OCI-LY1 (cell line): ENCODE measurements at regions not wholly inside any gene's neighbourhood (a gene's known extent, or its start where the extent isn't known, plus 50 kb on each side); places are given as distances from the start of the nearest gene placed in this dataset.

Experiments
- H2AFZ ChIP-seq: fragments of 200-600 bp; sonication (generic), shearing (Covaris generic); 2 replicates; pipeline ENCODE4 v1.6.0; 2014; ENCODE audit warnings: antibody characterized with exemption, mild to moderate bottlenecking, low read length
- H3F3A ChIP-seq: fragments of 200-600 bp; sonication (generic), shearing (Covaris generic); 2 replicates; pipeline ENCODE4 v1.6.0; 2014; ENCODE audit warnings: mild to moderate bottlenecking, antibody characterized with exemption, low read length, moderate library complexity; ENCODE audit not compliant: insufficient read depth
- H3K27ac ChIP-seq: fragments of 200-600 bp; sonication (generic); 2 replicates; pipeline ENCODE4 v1.5.1; 2014; ENCODE audit warnings: low read length, mixed run types, mild to moderate bottlenecking, low read depth; ENCODE audit not compliant: poor library complexity, severe bottlenecking
- H3K27me3 ChIP-seq: fragments of 200-600 bp; sonication (generic); 2 replicates; pipeline ENCODE4 v1.6.0; 2014; ENCODE audit warnings: antibody characterized with exemption, mild to moderate bottlenecking, low read length, moderate library complexity; ENCODE audit not compliant: insufficient read depth
- H3K36me3 ChIP-seq: fragments of 200-600 bp; sonication (generic); 2 replicates; pipeline ENCODE4 v1.6.1; 2014; ENCODE audit warnings: mild to moderate bottlenecking, antibody characterized with exemption, low read length, moderate library complexity, mixed read lengths; ENCODE audit not compliant: insufficient read depth
- H3K4me1 ChIP-seq: fragments of 200-600 bp; sonication (generic); 2 replicates; pipeline ENCODE4 v1.5.1; 2014; ENCODE audit warnings: mild to moderate bottlenecking, low read length, moderate library complexity; ENCODE audit not compliant: insufficient read depth, severe bottlenecking
- H3K4me2 ChIP-seq: fragments of 200-600 bp; sonication (generic), shearing (Covaris generic); 2 replicates; pipeline ENCODE4 v1.6.1; 2014; ENCODE audit warnings: low read length
- H3K4me3 ChIP-seq: fragments of 200-600 bp; sonication (generic); 2 replicates; pipeline ENCODE4 v1.5.1; 2014; ENCODE audit warnings: low read length, low read depth, mild to moderate bottlenecking, mixed read lengths; ENCODE audit not compliant: poor library complexity, severe bottlenecking
- H3K79me2 ChIP-seq: fragments of 200-600 bp; shearing (Covaris generic); 2 replicates; pipeline ENCODE4 v1.6.1; 2016; ENCODE audit warnings: mixed run types, low read length, mixed read lengths; ENCODE audit not compliant: insufficient read depth
- H3K9ac ChIP-seq: fragments of 200-600 bp; sonication (generic), shearing (Covaris generic); 2 replicates; pipeline ENCODE4 v1.6.1; 2014; ENCODE audit warnings: mild to moderate bottlenecking, low read length, mixed read lengths
- H3K9me2 ChIP-seq: fragments of 200-600 bp; sonication (generic), shearing (Covaris generic); 2 replicates; pipeline ENCODE4 v1.6.1; 2014; ENCODE audit warnings: low read depth, mild to moderate bottlenecking, low read length, mixed read lengths
- H3K9me3 ChIP-seq: fragments of 200-600 bp; shearing (Covaris generic); 2 replicates; pipeline ENCODE4 v1.6.1; 2014; ENCODE audit warnings: low read length, mixed read lengths
- H4K20me1 ChIP-seq: fragments of 200-600 bp; sonication (generic), shearing (Covaris generic); 2 replicates; pipeline ENCODE4 v1.6.0; 2016; ENCODE audit warnings: mild to moderate bottlenecking, low read length; ENCODE audit not compliant: insufficient read depth
- EZH2 ChIP-seq: fragments of 200-600 bp; sonication (generic), shearing (Covaris generic); IDR thresholded peaks from 2 replicates; pipeline ENCODE4 v1.8.0; 2017; ENCODE audit warnings: borderline replicate concordance, mixed run types, mild to moderate bottlenecking, antibody characterized with exemption, low read length, moderate library complexity, mixed read lengths
- TF ChIP-seq, protein P1 (sequence below): fragments of 200-600 bp; sonication (generic), shearing (Covaris generic); IDR thresholded peaks from 2 replicates; pipeline ENCODE4 v1.5.1; 2017; ENCODE audit warnings: mild to moderate bottlenecking, antibody characterized with exemption, low read length, moderate library complexity, mixed read lengths

- H3K4me1 ChIP-seq, result no peaks in the 10 kb centered on the region
- no peak overlapping the region for H3K27ac ChIP-seq
Observed at GRCh38 chr3:30438126-30438525, 168.3 kb upstream of the TGFBR2 start.

DNA sequence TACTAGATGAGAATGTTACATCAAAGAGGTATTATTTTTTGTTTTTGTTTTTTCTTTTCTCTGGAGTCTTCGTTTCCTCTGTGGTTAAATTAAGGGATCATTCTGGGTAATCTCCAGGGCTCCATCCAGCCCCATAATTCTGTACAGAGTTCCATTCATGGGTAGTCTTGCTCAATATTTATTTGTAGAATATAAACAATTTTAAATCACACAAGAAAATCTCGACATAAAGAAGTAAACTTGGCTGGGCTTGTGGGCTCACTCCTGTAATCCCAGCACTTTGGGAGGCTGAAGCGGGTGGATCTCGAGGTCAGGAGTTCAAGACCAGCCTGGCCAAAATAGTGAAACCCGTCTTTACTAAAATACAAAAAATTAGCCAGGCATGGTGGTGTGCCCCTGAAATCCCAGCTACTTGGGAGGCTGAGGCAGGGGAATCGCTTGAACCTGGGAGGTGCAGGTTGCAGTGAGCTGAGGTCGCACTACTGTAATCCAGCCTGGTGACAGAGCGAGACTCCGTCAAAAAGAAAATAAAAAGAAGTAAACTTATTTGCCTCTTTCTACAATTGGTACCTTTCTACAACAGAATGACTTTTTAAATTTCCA is 166.8 kb upstream of the TGFBR2 start:
- Histone ChIP-seq H3K36me3 (no peaks in the 10 kb centered on the region), H4K20me1 (no peaks in the 10 kb centered on the region), H3K9ac (no peak overlapping the region), H3F3A (no peaks in the 10 kb centered on the region), H3K4me3 (no peak overlapping the region), H3K4me1 (no peaks in the 10 kb centered on the region), H3K4me2 (no peak overlapping the region), H3K79me2 (no peaks in the 10 kb centered on the region), H3K27me3 (no peaks in the 10 kb centered on the region), H2AFZ (no peak overlapping the region), H3K9me3 (no peaks in the 10 kb centered on the region), H3K27ac (no peak overlapping the region), H3K9me2 (no peaks in the 10 kb centered on the region)
- TF ChIP-seq, protein P1, sequence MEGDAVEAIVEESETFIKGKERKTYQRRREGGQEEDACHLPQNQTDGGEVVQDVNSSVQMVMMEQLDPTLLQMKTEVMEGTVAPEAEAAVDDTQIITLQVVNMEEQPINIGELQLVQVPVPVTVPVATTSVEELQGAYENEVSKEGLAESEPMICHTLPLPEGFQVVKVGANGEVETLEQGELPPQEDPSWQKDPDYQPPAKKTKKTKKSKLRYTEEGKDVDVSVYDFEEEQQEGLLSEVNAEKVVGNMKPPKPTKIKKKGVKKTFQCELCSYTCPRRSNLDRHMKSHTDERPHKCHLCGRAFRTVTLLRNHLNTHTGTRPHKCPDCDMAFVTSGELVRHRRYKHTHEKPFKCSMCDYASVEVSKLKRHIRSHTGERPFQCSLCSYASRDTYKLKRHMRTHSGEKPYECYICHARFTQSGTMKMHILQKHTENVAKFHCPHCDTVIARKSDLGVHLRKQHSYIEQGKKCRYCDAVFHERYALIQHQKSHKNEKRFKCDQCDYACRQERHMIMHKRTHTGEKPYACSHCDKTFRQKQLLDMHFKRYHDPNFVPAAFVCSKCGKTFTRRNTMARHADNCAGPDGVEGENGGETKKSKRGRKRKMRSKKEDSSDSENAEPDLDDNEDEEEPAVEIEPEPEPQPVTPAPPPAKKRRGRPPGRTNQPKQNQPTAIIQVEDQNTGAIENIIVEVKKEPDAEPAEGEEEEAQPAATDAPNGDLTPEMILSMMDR, result no peak

More at GRCh38 chr3:30438126-30438525, 168.3 kb upstream of the TGFBR2 start:
- Histone ChIP-seq H3K9ac (no peak overlapping the region), H2AFZ (no peak overlapping the region), H3K4me2 (no peak overlapping the region), H3K27me3 (no peaks in the 10 kb centered on the region), H3K9me3 (no peaks in the 10 kb centered on the region), H4K20me1 (no peaks in the 10 kb centered on the region), H3K4me3 (no peak overlapping the region), H3K9me2 (no peaks in the 10 kb centered on the region), H3K79me2 (no peaks in the 10 kb centered on the region), H3F3A (no peaks in the 10 kb centered on the region), H3K36me3 (no peaks in the 10 kb centered on the region)
- no peak for TF ChIP-seq EZH2
- TF ChIP-seq, protein P1, result no peak

- H3F3A ChIP-seq, result no peaks in the 10 kb centered on the region
Observed at GRCh38 chr3:30440147-30440604, 166.2 kb upstream of the TGFBR2 start.

More at GRCh38 chr3:30440147-30440604, 166.2 kb upstream of the TGFBR2 start:
- no peak overlapping the region for H3K27ac ChIP-seq
- H3K27me3 ChIP-seq, result no peaks in the 10 kb centered on the region
- H4K20me1 ChIP-seq, result no peaks in the 10 kb centered on the region
- TF ChIP-seq EZH2, result no peak
- TF ChIP-seq, protein P1, result no peak
- H3K79me2 ChIP-seq, result no peaks in the 10 kb centered on the region
- H3K36me3 ChIP-seq, result no peaks in the 10 kb centered on the region
- no peak overlapping the region for H3K4me3 ChIP-seq
- no peak overlapping the region for H3K9ac ChIP-seq
- H3K4me2 ChIP-seq, result no peak overlapping the region
- no peaks in the 10 kb centered on the region for H3K9me2 ChIP-seq
- H2AFZ ChIP-seq, result no peak overlapping the region
- H3K9me3 ChIP-seq, result no peaks in the 10 kb centered on the region
- H3K4me1 ChIP-seq, result no peaks in the 10 kb centered on the region
